SK-MEL-5 (cell line): ENCODE measurements at regions not wholly inside any gene's neighbourhood (a gene's known extent, or its start where the extent isn't known, plus 50 kb on each side); places are given as distances from the start of the nearest gene placed in this dataset.

Experiments
- DNase-seq: peaks from one replicate; pipeline ENCODE4 v3.0.0-alpha.2; 2016; ENCODE audit warnings: low read depth, low spot score
- in situ Hi-C: cut with HindIII; loops from 2 replicates; pipeline ENCODE4 v1.10.0; 2016; ENCODE audit warnings: low sequenced_read_pairs, high pct_unique_total_duplicates, low pct_unique_long_range_greater_than_20kb

DNA sequence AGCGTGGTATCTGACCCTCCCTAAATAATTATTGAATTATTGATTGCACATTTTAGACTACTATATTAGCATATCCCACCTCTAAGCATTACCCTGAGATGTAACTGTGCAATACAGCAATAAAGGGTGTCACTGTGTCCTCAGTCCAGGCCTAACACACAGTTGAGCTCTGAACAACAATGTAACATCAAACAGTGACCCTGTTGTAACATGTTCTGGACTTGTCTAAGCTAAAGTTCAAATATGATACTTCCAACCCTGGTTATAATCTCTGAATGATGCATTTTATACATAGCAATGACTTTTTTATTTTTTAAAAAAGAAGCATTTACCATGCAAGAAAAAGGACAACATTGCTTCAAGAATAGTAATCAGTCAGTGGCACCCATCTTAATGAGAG lies 61.6 kb upstream of the DMD start:
- in situ Hi-C loops, result no loop called here
- no peak for DNase-seq
